Kidney (tissue), 13 donors: ENCODE measurements at regions not wholly inside any gene's neighbourhood (a gene's known extent, or its start where the extent isn't known, plus 50 kb on each side); places are given as distances from the start of the nearest gene placed in this dataset.

Experiments
- DNase-seq, 5 donors: peaks; one replicate each; pipeline ENCODE4 v3.0.0-alpha.2; 2013 to 2020
- FAIRE-seq: peaks from 2 replicates; lab custom pipeline; 2012; peaks lifted over from hg19 to GRCh38; lab: Jason Lieb, UNC
- H3K27ac ChIP-seq, 2 donors: one replicate each; pipeline ENCODE4 v1.7.0; 2013; ENCODE audit warnings: low read depth in 2 of 2, low read length in 2 of 2, inconsistent platforms in 1 of 2
- H3K27me3 ChIP-seq: one replicate; pipeline ENCODE4 v1.7.1; 2013; ENCODE audit warnings: low read length, inconsistent platforms; ENCODE audit not compliant: control insufficient read depth, insufficient read depth
- H3K36me3 ChIP-seq, 3 donors: one replicate each; pipeline versions ENCODE4 v1.7.0 to v1.7.1; 2013; ENCODE audit warnings: low read length in 3 of 3, control low read depth in 1 of 3, inconsistent platforms in 1 of 3; ENCODE audit not compliant: insufficient read depth in 3 of 3, control insufficient read depth in 2 of 3
- H3K4me1 ChIP-seq, 3 donors: one replicate each; pipeline versions ENCODE4 v1.7.0 to v1.7.1; 2013; ENCODE audit warnings: low read length in 3 of 3, inconsistent platforms in 1 of 3, low read depth in 1 of 3; ENCODE audit not compliant: control insufficient read depth in 2 of 3, insufficient read depth in 2 of 3
- H3K4me3 ChIP-seq, 3 donors: one replicate each; pipeline versions ENCODE4 v1.7.0 to v1.8.1; 2013; ENCODE audit warnings: low read length in 3 of 3, control low read depth in 1 of 3, inconsistent platforms in 1 of 3
- H3K9ac ChIP-seq, 3 donors: one replicate each; pipeline versions ENCODE4 v1.7.0 to v1.7.1; 2013; ENCODE audit warnings: low read length in 3 of 3, control low read depth in 1 of 3, inconsistent platforms in 1 of 3
- H3K9me3 ChIP-seq, 3 donors: one replicate each; pipeline versions ENCODE4 v1.7.0 to v1.7.1; 2013; ENCODE audit warnings: low read length in 3 of 3, control low read depth in 1 of 3, inconsistent platforms in 1 of 3; ENCODE audit not compliant: control insufficient read depth in 2 of 3, insufficient read depth in 1 of 3
- intact Hi-C: fragments of 100-400 bp; cut with DNase I; formaldehyde crosslinking; loops from one replicate; pipeline ENCODE4 v1.11.1; 2022
- TF ChIP-seq, protein P1 (sequence below): IDR thresholded peaks from 3 replicates; pipeline ENCODE4 v1.5.1; 2012; ENCODE audit warnings: mild to moderate bottlenecking, moderate library complexity, borderline replicate concordance; ENCODE audit not compliant: insufficient read depth; ENCODE audit errors: extremely low read depth
- donor health status: control.
- donor health status: control.
- donor health status: control.
- donor health status: control.
- donor health status: control.
- donor health status: DM: yes; HTN: yes; CAD: no.
- donor health status: Normal renal cell carcinoma (clear cell type).

DNA sequence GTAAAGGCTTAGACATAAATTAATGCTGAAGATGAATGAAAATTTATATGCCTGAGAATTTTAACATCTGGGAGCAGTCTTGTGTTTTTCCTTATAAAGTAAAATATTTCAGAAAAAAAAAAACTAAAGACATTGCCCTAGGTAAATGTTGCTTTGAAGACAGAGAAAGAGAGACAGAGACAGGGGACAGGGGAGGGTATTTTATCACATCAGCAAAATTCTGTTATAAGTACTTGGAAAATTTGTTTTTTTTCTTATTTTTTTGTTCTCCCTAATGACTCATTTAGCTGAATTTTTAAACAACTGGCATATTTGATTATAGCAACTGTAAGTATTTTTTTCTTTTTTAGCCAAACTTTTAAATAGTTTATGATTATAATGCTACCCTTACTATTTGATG is 1540.6 kb upstream of the GBE1 start:
- intact Hi-C loops: no loop called here
- H3K27ac ChIP-seq: no peak overlapping the region
- no peaks in the 10 kb centered on the region for H3K4me1 ChIP-seq
- TF ChIP-seq, protein P1, sequence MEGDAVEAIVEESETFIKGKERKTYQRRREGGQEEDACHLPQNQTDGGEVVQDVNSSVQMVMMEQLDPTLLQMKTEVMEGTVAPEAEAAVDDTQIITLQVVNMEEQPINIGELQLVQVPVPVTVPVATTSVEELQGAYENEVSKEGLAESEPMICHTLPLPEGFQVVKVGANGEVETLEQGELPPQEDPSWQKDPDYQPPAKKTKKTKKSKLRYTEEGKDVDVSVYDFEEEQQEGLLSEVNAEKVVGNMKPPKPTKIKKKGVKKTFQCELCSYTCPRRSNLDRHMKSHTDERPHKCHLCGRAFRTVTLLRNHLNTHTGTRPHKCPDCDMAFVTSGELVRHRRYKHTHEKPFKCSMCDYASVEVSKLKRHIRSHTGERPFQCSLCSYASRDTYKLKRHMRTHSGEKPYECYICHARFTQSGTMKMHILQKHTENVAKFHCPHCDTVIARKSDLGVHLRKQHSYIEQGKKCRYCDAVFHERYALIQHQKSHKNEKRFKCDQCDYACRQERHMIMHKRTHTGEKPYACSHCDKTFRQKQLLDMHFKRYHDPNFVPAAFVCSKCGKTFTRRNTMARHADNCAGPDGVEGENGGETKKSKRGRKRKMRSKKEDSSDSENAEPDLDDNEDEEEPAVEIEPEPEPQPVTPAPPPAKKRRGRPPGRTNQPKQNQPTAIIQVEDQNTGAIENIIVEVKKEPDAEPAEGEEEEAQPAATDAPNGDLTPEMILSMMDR: no peak
- no peaks in the 10 kb centered on the region for H3K36me3 ChIP-seq
- DNase-seq: no peak
- no peak overlapping the region for H3K9ac ChIP-seq
- peaks cover 0 to 3% (median 0%) of the 10 kb centered on the region in 3 donors for H3K9me3 ChIP-seq
- FAIRE-seq: no peak
- no peaks in the 10 kb centered on the region for H3K27me3 ChIP-seq
- no peak overlapping the region for H3K4me3 ChIP-seq

DNA sequence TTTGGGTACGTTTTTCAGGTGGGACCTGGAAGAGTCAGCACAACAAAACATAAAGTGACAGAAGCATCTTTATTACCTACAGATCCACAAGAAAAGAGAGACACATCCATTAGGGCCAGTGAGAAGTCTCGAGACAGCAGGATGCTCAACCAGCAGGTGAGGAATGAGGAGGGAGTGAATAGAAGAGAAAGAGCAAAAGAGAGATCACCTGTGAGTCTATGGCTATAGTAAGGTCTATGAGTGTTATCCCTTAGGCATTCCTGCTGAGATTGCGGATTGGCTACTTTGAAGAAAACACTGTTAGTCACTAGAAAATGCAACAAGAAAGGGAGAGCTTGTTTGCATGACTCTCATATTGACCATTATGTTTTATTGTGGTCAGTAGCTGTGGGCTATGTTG is 1556.2 kb upstream of the GBE1 start:
- FAIRE-seq (no peak), DNase-seq (no peak)
- no peak overlapping the region for H3K4me3 ChIP-seq
- H3K27me3 ChIP-seq: no peaks in the 10 kb centered on the region
- TF ChIP-seq, protein P1: no peak
- intact Hi-C loops: no loop called here
- H3K9me3 ChIP-seq: no peaks in the 10 kb centered on the region
- no peak overlapping the region for H3K9ac ChIP-seq
- H3K36me3 ChIP-seq: no peaks in the 10 kb centered on the region
- no peak overlapping the region for H3K27ac ChIP-seq
- no peaks in the 10 kb centered on the region for H3K4me1 ChIP-seq

DNA sequence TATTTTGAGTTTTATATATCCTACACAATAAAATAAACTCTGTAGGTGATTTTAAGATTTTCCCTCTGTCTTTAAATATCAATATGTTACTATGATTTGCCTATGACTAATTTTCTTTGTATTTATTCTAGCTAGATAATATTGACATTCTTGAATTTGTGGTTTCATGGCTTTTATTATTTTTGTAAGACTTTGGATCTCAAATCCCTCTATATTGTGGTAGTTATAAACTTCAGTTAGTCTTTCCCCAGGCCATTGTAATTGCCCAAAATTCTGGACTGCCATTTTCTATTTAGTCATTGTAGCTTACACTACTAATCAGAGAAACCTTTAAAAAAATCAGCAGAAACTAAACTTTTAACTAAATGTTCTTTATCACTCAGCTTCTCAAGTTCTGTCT is 1559.3 kb upstream of the GBE1 start:
- H3K9me3 ChIP-seq: no peaks in the 10 kb centered on the region
- intact Hi-C loops: no loop called here
- H3K27me3 ChIP-seq: no peaks in the 10 kb centered on the region
- no peak overlapping the region for H3K9ac ChIP-seq
- no peak for FAIRE-seq
- no peak overlapping the region for H3K27ac ChIP-seq
- H3K4me3 ChIP-seq: no peak overlapping the region
- TF ChIP-seq, protein P1: no peak
- no peaks in the 10 kb centered on the region for H3K36me3 ChIP-seq
- H3K4me1 ChIP-seq: no peaks in the 10 kb centered on the region
- DNase-seq: no peak

DNA sequence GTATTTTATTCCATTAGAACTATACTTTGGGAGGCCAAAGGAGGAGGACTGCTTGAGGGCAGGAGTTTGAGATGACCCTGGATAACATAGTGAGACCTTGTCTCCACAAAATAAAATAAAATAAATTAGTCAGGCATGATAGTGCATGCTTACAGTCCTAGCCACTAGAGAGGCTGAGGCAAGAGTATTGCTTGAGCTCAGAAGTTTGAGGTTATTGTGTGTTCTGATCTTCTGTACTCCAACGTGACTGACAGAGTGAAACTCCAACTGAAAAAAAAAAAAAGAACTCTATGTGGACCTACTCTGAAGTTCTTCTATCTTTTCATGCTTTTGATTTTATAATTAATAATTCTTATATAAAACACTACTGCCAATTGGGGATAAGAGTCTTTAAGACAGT is 1560.0 kb upstream of the GBE1 start:
- TF ChIP-seq, protein P1: no peak
- Histone ChIP-seq H3K4me1 (no peaks in the 10 kb centered on the region), H3K27ac (no peak overlapping the region), H3K4me3 (no peak overlapping the region), H3K27me3 (no peaks in the 10 kb centered on the region), H3K9ac (no peak overlapping the region), H3K9me3 (no peaks in the 10 kb centered on the region), H3K36me3 (no peaks in the 10 kb centered on the region)
- FAIRE-seq (no peak), DNase-seq (no peak)
- intact Hi-C loops: no loop called here
